ENCODE measurements at regions not wholly inside any gene's neighbourhood (a gene's known extent, or its start where the extent isn't known, plus 50 kb on each side); places are given as distances from the start of the nearest gene placed in this dataset.
"Not testable (repeated sequence)": the region's sequence is repeated elsewhere in the genome, so short reads cannot be mapped to it uniquely, and the experiment has no call there.

GRCh38 chr19:14277608-14278007 lies 71.6 kb upstream of the ADGRL1 start:
- intact Hi-C loops (cut with DNase I) = loop anchor here in 1 of 10 donors (10.0 kb wide), 1 partner anchor 133 kb away; no protein-coding TSS in a partner anchor
- WGBS, 4 donors = 96 to 100% (median 97%) methylated on average over 12 to 32 of the region's 32 CpGs
- TF ChIP-seq POLR2A (IDR thresholded peaks at IDR 0.05) (no peak), CTCF (IDR thresholded peaks at IDR 0.05) (no peak)
- H3K4me1 ChIP-seq = peaks cover 0 to 4% (median 0%) of the 10 kb centered on the region in 12 donors
- H3K27me3 ChIP-seq = peaks cover 0 to 31% (median under 1%) of the 10 kb centered on the region in 9 donors
- DNase-seq (no peak), ATAC-seq (no peak)
- no peaks in the 10 kb centered on the region for H3K36me3 ChIP-seq
- no peak overlapping the region for H3K27ac ChIP-seq
- H3K9me3 ChIP-seq = no peaks in the 10 kb centered on the region
- no peak overlapping the region for H3K4me3 ChIP-seq

- peaks cover 0 to 31% (median 3%) of the 10 kb centered on the region in 9 donors for H3K27me3 ChIP-seq
- H3K4me3 ChIP-seq, ATAC-seq, H3K36me3 ChIP-seq, H3K27ac ChIP-seq, DNase-seq, H3K9me3 ChIP-seq, H3K4me1 ChIP-seq: not testable (repeated sequence)
- intact Hi-C loops (cut with DNase I) = loop anchor here in 1 of 10 donors (10.0 kb wide), 1 partner anchor 131 kb away; no protein-coding TSS in a partner anchor
- WGBS, 4 donors = 82 to 85% (median 84%) methylated on average over 5 of the region's 5 CpGs
Observed at GRCh38 chr19:14275823-14276222, 69.9 kb upstream of the ADGRL1 start.

GRCh38 chr19:14272623-14273022 lies 66.7 kb upstream of the ADGRL1 start:
- no peak for ATAC-seq
- no peaks in the 10 kb centered on the region for H3K36me3 ChIP-seq
- H3K27me3 ChIP-seq = peaks cover 0 to 24% (median under 1%) of the 10 kb centered on the region in 9 donors
- peaks cover 0 to 5% (median 0%) of the 10 kb centered on the region in 12 donors for H3K4me1 ChIP-seq
- 96 to 97% (median 97%) methylated on average over 4 of the region's 4 CpGs for WGBS, 4 donors
- H3K4me3 ChIP-seq = no peak overlapping the region
- intact Hi-C loops (cut with DNase I) = loop anchor here in 1 of 10 donors (10.0 kb wide), 1 partner anchor 128 kb away; no protein-coding TSS in a partner anchor
- H3K9me3 ChIP-seq = no peaks in the 10 kb centered on the region
- no peak overlapping the region for H3K27ac ChIP-seq
- TF ChIP-seq POLR2A (IDR thresholded peaks at IDR 0.05) (no peak), CTCF (IDR thresholded peaks at IDR 0.05) (no peak)
- no peak for DNase-seq

- no peak for ATAC-seq
- no peak overlapping the region for H3K4me3 ChIP-seq
- no peak for DNase-seq
- H3K36me3 ChIP-seq = no peaks in the 10 kb centered on the region
- H3K4me1 ChIP-seq = peaks cover 0 to 5% (median 0%) of the 10 kb centered on the region in 12 donors
- no peaks in the 10 kb centered on the region for H3K9me3 ChIP-seq
- peaks cover 0 to 24% (median 7%) of the 10 kb centered on the region in 9 donors for H3K27me3 ChIP-seq
- WGBS, 4 donors = 35 to 63% (median 49%) methylated on average over 1 of the region's 1 CpG
- TF ChIP-seq CTCF (IDR thresholded peaks at IDR 0.05) (no peak), POLR2A (IDR thresholded peaks at IDR 0.05) (no peak)
- intact Hi-C loops (cut with DNase I) = loop anchor here in 1 of 10 donors (10.0 kb wide), 1 partner anchor 127 kb away; no protein-coding TSS in a partner anchor
- no peak overlapping the region for H3K27ac ChIP-seq
Observed at GRCh38 chr19:14271840-14272239, 65.9 kb upstream of the ADGRL1 start.

- not testable (repeated sequence) for H3K9me3 ChIP-seq, H3K4me1 ChIP-seq, H3K36me3 ChIP-seq, DNase-seq, H3K4me3 ChIP-seq, H3K27ac ChIP-seq
- peaks cover 0 to 27% (median 9%) of the 10 kb centered on the region in 9 donors for H3K27me3 ChIP-seq
- intact Hi-C loops (cut with DNase I) = loop anchor here in 1 of 10 donors (10.0 kb wide), 1 partner anchor 126 kb away; no protein-coding TSS in a partner anchor
- ATAC-seq = peak; percentile 32 to 60 (median 50)
- WGBS, 4 donors = 56 to 69% (median 65%) methylated on average over 4 of the region's 4 CpGs
Observed at GRCh38 chr19:14270557-14270956, 64.6 kb upstream of the ADGRL1 start.
